PC-9 (cell line): ENCODE measurements at regions not wholly inside any gene's neighbourhood (a gene's known extent, or its start where the extent isn't known, plus 50 kb on each side); places are given as distances from the start of the nearest gene placed in this dataset.

ENCODE experiments used
- EZH2 ChIP-seq: fragments of 200-600 bp; sonication (generic); IDR thresholded peaks from 2 replicates; pipeline ENCODE4 v1.8.0; 2017; ENCODE audit warnings: antibody characterized with exemption, low read depth
- TF ChIP-seq, protein P1 (sequence below): fragments of 200-600 bp; sonication (generic); conservative IDR thresholded peaks from 2 replicates; pipeline ENCODE4 v1.6.1; 2017; ENCODE audit warnings: mixed run types, antibody characterized with exemption, mild to moderate bottlenecking, moderate library complexity

DNA sequence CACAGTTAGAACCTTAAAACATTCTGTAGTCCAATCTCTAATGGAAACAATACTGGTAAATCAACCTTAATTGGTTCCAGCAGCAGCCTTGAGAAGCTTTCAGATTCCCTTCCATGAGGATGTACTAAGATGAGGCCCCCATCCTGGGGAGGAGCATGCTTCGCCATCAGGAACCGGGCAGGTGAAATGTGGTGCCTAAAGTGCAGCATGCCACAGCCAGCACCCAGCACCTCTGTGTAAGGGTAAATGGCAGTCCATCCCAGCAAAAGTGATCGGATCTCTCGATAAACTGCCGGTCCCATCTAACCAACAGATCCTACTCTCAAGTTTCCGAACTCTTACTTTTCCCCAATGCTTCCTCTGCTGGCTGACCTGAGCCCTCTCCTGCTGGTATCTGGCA lies 166.3 kb upstream of the PDE10A start:
- TF ChIP-seq, protein P1, sequence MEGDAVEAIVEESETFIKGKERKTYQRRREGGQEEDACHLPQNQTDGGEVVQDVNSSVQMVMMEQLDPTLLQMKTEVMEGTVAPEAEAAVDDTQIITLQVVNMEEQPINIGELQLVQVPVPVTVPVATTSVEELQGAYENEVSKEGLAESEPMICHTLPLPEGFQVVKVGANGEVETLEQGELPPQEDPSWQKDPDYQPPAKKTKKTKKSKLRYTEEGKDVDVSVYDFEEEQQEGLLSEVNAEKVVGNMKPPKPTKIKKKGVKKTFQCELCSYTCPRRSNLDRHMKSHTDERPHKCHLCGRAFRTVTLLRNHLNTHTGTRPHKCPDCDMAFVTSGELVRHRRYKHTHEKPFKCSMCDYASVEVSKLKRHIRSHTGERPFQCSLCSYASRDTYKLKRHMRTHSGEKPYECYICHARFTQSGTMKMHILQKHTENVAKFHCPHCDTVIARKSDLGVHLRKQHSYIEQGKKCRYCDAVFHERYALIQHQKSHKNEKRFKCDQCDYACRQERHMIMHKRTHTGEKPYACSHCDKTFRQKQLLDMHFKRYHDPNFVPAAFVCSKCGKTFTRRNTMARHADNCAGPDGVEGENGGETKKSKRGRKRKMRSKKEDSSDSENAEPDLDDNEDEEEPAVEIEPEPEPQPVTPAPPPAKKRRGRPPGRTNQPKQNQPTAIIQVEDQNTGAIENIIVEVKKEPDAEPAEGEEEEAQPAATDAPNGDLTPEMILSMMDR, result no peak
- no peak for TF ChIP-seq EZH2
